Hepatocyte (in vitro differentiated cells): ENCODE measurements at regions not wholly inside any gene's neighbourhood (a gene's known extent, or its start where the extent isn't known, plus 50 kb on each side); places are given as distances from the start of the nearest gene placed in this dataset.

Experiments
- DNase-seq: peaks from one replicate; pipeline ENCODE4 v3.0.0-alpha.2; 2016; ENCODE audit warnings: low spot score
- H2AFZ ChIP-seq: fragments of 200-600 bp; sonication (generic); 2 replicates; pipeline ENCODE4 v1.6.0; 2016; ENCODE audit warnings: antibody characterized with exemption, mild to moderate bottlenecking
- H3K27ac ChIP-seq: fragments of 200-600 bp; sonication (generic); 2 replicates; pipeline ENCODE4 v1.5.1; 2016; ENCODE audit warnings: mild to moderate bottlenecking
- H3K27me3 ChIP-seq: fragments of 200-600 bp; sonication (generic); 2 replicates; pipeline ENCODE4 v1.6.1; 2016
- H3K36me3 ChIP-seq: fragments of 200-600 bp; sonication (generic); replicated peaks from 2 replicates; pipeline ENCODE4 v1.5.1; 2016; ENCODE audit warnings: low read depth; ENCODE audit not compliant: insufficient read depth
- H3K4me1 ChIP-seq: fragments of 200-600 bp; sonication (generic); 2 replicates; pipeline ENCODE4 v1.5.1; 2016; ENCODE audit warnings: mild to moderate bottlenecking, moderate library complexity; ENCODE audit not compliant: insufficient read depth
- H3K4me2 ChIP-seq: fragments of 200-600 bp; sonication (generic); 2 replicates; pipeline ENCODE4 v1.6.0; 2016
- H3K4me3 ChIP-seq: fragments of 200-600 bp; sonication (generic); 2 replicates; pipeline ENCODE4 v1.5.1; 2016; ENCODE audit warnings: mild to moderate bottlenecking
- H3K79me2 ChIP-seq: fragments of 200-600 bp; sonication (generic); 2 replicates; pipeline ENCODE4 v1.6.0; 2017; ENCODE audit warnings: mild to moderate bottlenecking
- H3K9me2 ChIP-seq: fragments of 200-600 bp; sonication (generic); replicated peaks from 2 replicates; pipeline ENCODE4 v1.6.0; 2017; ENCODE audit warnings: mild to moderate bottlenecking; ENCODE audit not compliant: insufficient read depth
- H3K9me3 ChIP-seq: fragments of 200-600 bp; sonication (generic); 2 replicates; pipeline ENCODE4 v1.5.1; 2016; ENCODE audit warnings: low read depth, mild to moderate bottlenecking
- H4K20me1 ChIP-seq: fragments of 200-600 bp; sonication (generic); 2 replicates; pipeline ENCODE4 v1.6.0; 2016; ENCODE audit warnings: mild to moderate bottlenecking; ENCODE audit not compliant: insufficient read depth, poor library complexity, severe bottlenecking
- CTCF ChIP-seq: fragments of 200-600 bp; sonication (generic); IDR thresholded peaks from 2 replicates; pipeline ENCODE4 v1.5.1; 2016; ENCODE audit warnings: antibody characterized with exemption, mild to moderate bottlenecking; ENCODE audit not compliant: poor library complexity
- EZH2 ChIP-seq: fragments of 200-600 bp; sonication (generic); IDR thresholded peaks from 2 replicates; pipeline ENCODE4 v1.6.1; 2016; ENCODE audit warnings: antibody characterized with exemption, mild to moderate bottlenecking, borderline replicate concordance
- EZH2phosphoT487 ChIP-seq: fragments of 200-600 bp; sonication (generic); IDR thresholded peaks from one replicate; pipeline ENCODE4 v1.6.1; 2018; ENCODE audit warnings: antibody characterized with exemption, mild to moderate bottlenecking, low read depth, moderate library complexity; ENCODE audit not compliant: unreplicated experiment, severe bottlenecking
- WGBS: methylation state at CpG from one replicate; pipeline ENCODE4 v1.1.6; 2016; ENCODE audit warnings: low lambda C conversion rate; ENCODE audit errors: missing lambda C conversion rate; 5-methylcytosine and 5-hydroxymethylcytosine counted together

GRCh38 chr2:201568217-201568820 lies 75.0 kb downstream of the TMEM237 start:
- H3K9me3 ChIP-seq, result no peaks in the 10 kb centered on the region
- H3K4me1 ChIP-seq, result no peaks in the 10 kb centered on the region
- 85% methylated on average over 3 of the region's 3 CpGs for WGBS
- no peaks in the 10 kb centered on the region for H3K9me2 ChIP-seq
- H3K79me2 ChIP-seq, result no peaks in the 10 kb centered on the region
- no peaks in the 10 kb centered on the region for H3K27me3 ChIP-seq
- no peak for DNase-seq
- no peak overlapping the region for H3K4me3 ChIP-seq
- no peak overlapping the region for H3K27ac ChIP-seq
- TF ChIP-seq EZH2phosphoT487 (no peak), CTCF (no peak), EZH2 (no peak)
- H3K4me2 ChIP-seq, result no peak overlapping the region
- H3K36me3 ChIP-seq, result no peaks in the 10 kb centered on the region
- H2AFZ ChIP-seq, result no peak overlapping the region
- no peaks in the 10 kb centered on the region for H4K20me1 ChIP-seq

DNA sequence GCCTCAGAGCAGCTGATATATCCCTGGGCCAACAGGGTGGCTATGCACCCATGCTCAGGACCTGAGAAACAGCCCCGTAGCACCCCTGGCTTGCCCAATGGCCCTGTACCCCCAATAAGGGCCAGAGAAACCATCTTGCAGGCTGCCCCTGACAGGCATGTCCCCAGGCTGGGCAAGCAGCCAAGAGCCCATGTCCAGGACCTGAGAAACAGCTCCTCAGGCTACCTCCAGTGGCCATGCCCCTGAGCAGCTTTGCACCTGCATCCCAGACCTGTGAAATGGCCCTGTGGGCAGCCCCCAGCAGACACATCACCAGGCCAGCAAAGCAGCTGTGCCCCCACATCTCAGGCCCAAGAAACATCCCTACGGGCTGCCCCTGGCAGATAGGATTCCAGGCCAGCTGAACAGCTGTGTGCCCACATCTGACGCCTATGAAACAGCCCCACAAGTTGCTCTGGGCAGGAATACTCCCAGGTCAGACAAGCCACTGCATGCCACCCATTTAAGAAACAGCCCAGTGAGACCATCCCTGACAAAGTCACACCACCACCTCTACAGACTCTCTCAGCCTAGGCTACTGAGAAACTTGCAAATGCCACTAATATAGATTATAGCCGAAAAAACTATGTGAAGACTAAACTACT lies 84.1 kb downstream of the TMEM237 start:
- Histone ChIP-seq H2AFZ (no peak overlapping the region), H3K9me2 (no peaks in the 10 kb centered on the region), H3K9me3 (no peaks in the 10 kb centered on the region), H3K4me1 (no peaks in the 10 kb centered on the region), H3K27me3 (no peaks in the 10 kb centered on the region), H3K27ac (no peak overlapping the region), H3K79me2 (no peaks in the 10 kb centered on the region), H4K20me1 (no peaks in the 10 kb centered on the region), H3K36me3 (no peaks in the 10 kb centered on the region), H3K4me2 (no peak overlapping the region), H3K4me3 (no peak overlapping the region)
- no peak for TF ChIP-seq EZH2
- TF ChIP-seq EZH2phosphoT487, result no peak
- no peak for TF ChIP-seq CTCF
- 96% methylated on average over 4 of the region's 4 CpGs for WGBS
- no peak for DNase-seq

DNA sequence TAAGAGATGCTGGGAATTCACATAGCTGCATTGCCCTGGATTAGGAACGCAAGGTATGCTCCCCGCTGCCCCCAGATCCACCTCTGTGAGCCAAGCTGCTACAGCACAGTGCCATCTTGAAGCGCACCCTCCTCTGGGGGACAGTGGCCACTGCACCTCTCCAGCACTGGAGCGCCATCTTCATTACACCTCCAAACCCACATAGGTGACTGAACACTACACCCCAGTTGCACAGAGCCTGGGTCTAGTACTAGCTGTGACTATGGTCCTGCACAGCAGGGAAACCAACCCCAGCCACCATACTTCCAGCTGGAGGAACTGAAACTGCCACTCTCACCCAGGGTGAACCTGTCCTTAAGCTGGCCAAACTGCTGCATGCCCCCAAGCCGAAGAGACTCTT lies 84.6 kb downstream of the TMEM237 start:
- Histone ChIP-seq H3K79me2 (no peaks in the 10 kb centered on the region), H3K4me3 (no peak overlapping the region), H2AFZ (no peak overlapping the region), H3K27me3 (no peaks in the 10 kb centered on the region), H4K20me1 (no peaks in the 10 kb centered on the region), H3K27ac (no peak overlapping the region), H3K4me2 (no peak overlapping the region), H3K36me3 (no peaks in the 10 kb centered on the region), H3K9me2 (no peaks in the 10 kb centered on the region), H3K9me3 (no peaks in the 10 kb centered on the region), H3K4me1 (no peaks in the 10 kb centered on the region)
- DNase-seq, result no peak
- 94% methylated on average over 5 of the region's 5 CpGs for WGBS
- TF ChIP-seq EZH2phosphoT487 (no peak), CTCF (no peak)
